ENCODE measurements at regions not wholly inside any gene's neighbourhood (a gene's known extent, or its start where the extent isn't known, plus 50 kb on each side); places are given as distances from the start of the nearest gene placed in this dataset.

DNA sequence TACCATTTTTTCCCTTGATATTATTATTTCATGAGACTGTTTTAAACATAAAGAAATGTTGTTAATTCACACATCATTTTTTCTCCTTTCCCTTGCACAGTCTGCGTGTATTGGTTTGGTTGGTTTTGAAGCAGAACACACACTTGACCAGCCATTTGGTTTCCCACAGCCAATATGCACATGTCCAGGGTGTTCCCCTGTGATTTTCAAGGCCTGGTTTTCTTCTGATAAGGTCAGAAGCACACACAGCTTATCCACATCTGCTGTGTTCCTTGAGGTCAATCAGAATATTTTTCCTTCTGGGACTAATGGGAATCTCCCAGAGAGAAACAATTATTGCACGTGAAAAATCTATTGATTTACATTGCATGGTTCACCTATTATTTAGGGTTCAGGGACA is 103.2 kb upstream of the EFEMP1 start:
- TF ChIP-seq POLR2A (IDR thresholded peaks at IDR 0.05) (no peak), CTCF (IDR thresholded peaks at IDR 0.05) (no peak), POLR2AphosphoS5 (IDR thresholded peaks at IDR 0.05) (no peak), EP300 (IDR thresholded peaks at IDR 0.05) (no peak)
- no peaks in the 10 kb centered on the region for H3K27me3 ChIP-seq
- 84 to 93% methylated on average over 2 of the region's 2 CpGs for WGBS, 2 donors
- H3K9me3 ChIP-seq: no peaks in the 10 kb centered on the region
- no peak overlapping the region for H3K27ac ChIP-seq
- no peaks in the 10 kb centered on the region for H3K4me1 ChIP-seq
- no peak overlapping the region for H3K4me3 ChIP-seq
- no peak for DNase-seq
- ATAC-seq (ENCODE audit: low FRiP score in 2 of 2): no peak
- no peaks in the 10 kb centered on the region for H3K36me3 ChIP-seq

DNA sequence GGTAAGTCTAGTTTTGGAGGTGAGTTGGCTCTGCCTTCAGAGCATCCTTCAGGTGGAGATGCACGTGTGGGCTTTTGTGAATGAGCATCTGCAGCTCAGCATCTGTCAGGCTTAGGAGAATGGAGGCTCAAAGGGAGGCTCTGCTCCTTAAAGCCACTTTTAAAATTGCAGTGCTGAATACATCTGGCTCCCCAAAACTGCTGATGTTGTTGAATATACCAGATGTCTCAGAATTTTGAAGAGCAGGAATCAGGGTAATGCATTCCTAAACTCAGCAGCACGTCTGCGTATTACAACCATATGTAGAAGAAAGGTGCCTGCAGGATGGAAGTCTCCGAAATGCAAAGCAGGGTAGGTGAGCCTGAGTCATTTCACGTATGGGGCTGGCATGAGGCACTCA is 106.5 kb upstream of the EFEMP1 start:
- 80 to 89% methylated on average over 5 of the region's 5 CpGs for WGBS, 2 donors
- ATAC-seq (ENCODE audit: low FRiP score in 2 of 2) (no peak), DNase-seq (no peak)
- H3K27me3 ChIP-seq: no peaks in the 10 kb centered on the region
- H3K27ac ChIP-seq: no peak overlapping the region
- no peaks in the 10 kb centered on the region for H3K36me3 ChIP-seq
- H3K9me3 ChIP-seq: no peaks in the 10 kb centered on the region
- no peak for TF ChIP-seq EP300 (IDR thresholded peaks at IDR 0.05)
- no peak for TF ChIP-seq POLR2A (IDR thresholded peaks at IDR 0.05)
- no peak for TF ChIP-seq POLR2AphosphoS5 (IDR thresholded peaks at IDR 0.05)
- TF ChIP-seq CTCF (IDR thresholded peaks at IDR 0.05): no peak
- no peaks in the 10 kb centered on the region for H3K4me1 ChIP-seq
- no peak overlapping the region for H3K4me3 ChIP-seq

DNA sequence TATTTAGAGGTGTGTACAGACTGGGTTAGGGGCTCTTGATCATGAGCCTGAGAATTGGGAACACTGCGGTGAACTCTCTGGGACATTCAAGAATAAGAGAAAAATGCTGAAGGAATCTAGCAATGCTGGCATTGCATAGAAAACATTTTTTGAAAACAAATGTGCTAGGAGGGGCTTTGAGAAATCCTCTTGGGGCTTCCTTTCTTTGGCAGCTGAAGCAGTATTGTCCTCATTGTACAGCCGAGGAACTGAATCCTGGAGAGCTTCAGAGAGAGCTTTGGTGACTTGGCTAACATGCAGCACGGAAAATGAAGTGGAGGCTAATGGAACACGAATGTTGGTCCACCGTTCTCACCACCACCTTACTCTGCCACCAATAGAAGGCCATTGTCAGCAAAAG is 107.3 kb upstream of the EFEMP1 start:
- H3K27ac ChIP-seq: no peak overlapping the region
- no peaks in the 10 kb centered on the region for H3K27me3 ChIP-seq
- DNase-seq: no peak
- H3K4me1 ChIP-seq: no peaks in the 10 kb centered on the region
- TF ChIP-seq EP300 (IDR thresholded peaks at IDR 0.05) (no peak), POLR2AphosphoS5 (IDR thresholded peaks at IDR 0.05) (no peak), CTCF (IDR thresholded peaks at IDR 0.05) (no peak), POLR2A (IDR thresholded peaks at IDR 0.05) (no peak)
- H3K9me3 ChIP-seq: no peaks in the 10 kb centered on the region
- H3K36me3 ChIP-seq: no peaks in the 10 kb centered on the region
- WGBS, 2 donors: 76 to 80% methylated on average over 5 of the region's 5 CpGs
- no peak for ATAC-seq (ENCODE audit: low FRiP score in 2 of 2)
- H3K4me3 ChIP-seq: no peak overlapping the region

GRCh38 chr2:56034258-56034657 is 110.7 kb upstream of the EFEMP1 start:
- H3K36me3 ChIP-seq: no peaks in the 10 kb centered on the region
- H3K9me3 ChIP-seq: no peaks in the 10 kb centered on the region
- H3K27ac ChIP-seq: no peak overlapping the region
- ATAC-seq (ENCODE audit: low FRiP score in 2 of 2) (no peak), DNase-seq (no peak)
- TF ChIP-seq EP300 (IDR thresholded peaks at IDR 0.05): no peak
- no peak for TF ChIP-seq POLR2AphosphoS5 (IDR thresholded peaks at IDR 0.05)
- TF ChIP-seq CTCF (IDR thresholded peaks at IDR 0.05): no peak
- no peak for TF ChIP-seq POLR2A (IDR thresholded peaks at IDR 0.05)
- no peaks in the 10 kb centered on the region for H3K27me3 ChIP-seq
- no peak overlapping the region for H3K4me3 ChIP-seq
- H3K4me1 ChIP-seq: no peaks in the 10 kb centered on the region
- WGBS, 2 donors: 67 to 69% methylated on average over 3 of the region's 3 CpGs

- Histone ChIP-seq H3K4me1 (no peaks in the 10 kb centered on the region), H3K9me3 (no peaks in the 10 kb centered on the region), H3K4me3 (no peak overlapping the region), H3K36me3 (no peaks in the 10 kb centered on the region), H3K27ac (no peak overlapping the region), H3K27me3 (no peaks in the 10 kb centered on the region)
- 50 to 55% methylated on average over 3 of the region's 3 CpGs for WGBS, 2 donors
- no peak for TF ChIP-seq POLR2AphosphoS5 (IDR thresholded peaks at IDR 0.05)
- no peak for TF ChIP-seq POLR2A (IDR thresholded peaks at IDR 0.05)
- no peak for TF ChIP-seq EP300 (IDR thresholded peaks at IDR 0.05)
- no peak for TF ChIP-seq CTCF (IDR thresholded peaks at IDR 0.05)
- DNase-seq: no peak
- no peak for ATAC-seq (ENCODE audit: low FRiP score in 2 of 2)
Measured at GRCh38 chr2:56040189-56040588, 116.6 kb upstream of the EFEMP1 start.

Measured in upper lobe of left lung (tissue), 6 donors.